HepG2 (cell line): ENCODE measurements at regions not wholly inside any gene's neighbourhood (a gene's known extent, or its start where the extent isn't known, plus 50 kb on each side); places are given as distances from the start of the nearest gene placed in this dataset.

Experiments used
- ATAC-seq: fragments of 200-7000 bp; cut with Tn5 transposase; 3 replicates; pipeline ENCODE4 v1.9.1; 2020; ENCODE audit warnings: mild to moderate bottlenecking, moderate library complexity
- BruUV-seq: library from RNA; stranded (reverse); fragments of 400-500 nt; replicated peaks from 2 replicates; lab custom pipeline; 2021; lab: Mats Ljungman, UMichigan
- CTCF ChIA-PET: fragments of 300-600 bp; formaldehyde crosslinking; extraction: SDS; loops from one replicate; lab custom pipeline; 2021; ENCODE audit warnings: low total read pairs, inconsistent platforms, low intra/inter-chr PET ratio; lab: Yijun Ruan, JAX
- POLR2A ChIA-PET: fragments of 350-600 bp; sonication (Branson Sonifier 250); formaldehyde crosslinking; loops from one replicate; lab custom pipeline; 2020; ENCODE audit warnings: antibody characterized with exemption, inconsistent platforms; lab: Yijun Ruan, JAX
- DNase-seq: peaks from one replicate; pipeline ENCODE4 v3.0.0-alpha.2; 2015; ENCODE audit warnings: low spot score
- FAIRE-seq: peaks from 3 replicates; lab custom pipeline; 2011; peaks lifted over from hg19 to GRCh38; lab: Jason Lieb, UNC
- H2AFZ ChIP-seq: one replicate; pipeline ENCODE4 v1.6.1; 2011; ENCODE audit warnings: low read length, inconsistent platforms
- H3K27ac ChIP-seq: fragments of 300-600 bp; 3 replicates; pipeline ENCODE4 v1.8.0; 2011; ENCODE audit warnings: mixed run types, mild to moderate bottlenecking, mixed read lengths, low read length, inconsistent platforms; ENCODE audit not compliant: insufficient read depth; ENCODE audit errors: extremely low read length
- H3K27me3 ChIP-seq, 2 experiments: fragments of 200-600 bp in 1 of 2; 2 replicates in 1 of 2; 3 replicates in 1 of 2; pipeline versions ENCODE4 v1.6.0 to v1.8.0; 2011; ENCODE audit warnings: low read length in 2 of 2, mild to moderate bottlenecking in 2 of 2, moderate library complexity in 2 of 2, inconsistent platforms in 1 of 2; ENCODE audit not compliant: insufficient read depth in 2 of 2, control insufficient read depth in 1 of 2
- H3K36me3 ChIP-seq, 2 experiments: fragments of 200-600 bp in 1 of 2; replicated peaks in 1 of 2; 2 replicates in 1 of 2; 3 replicates in 1 of 2; pipeline versions ENCODE4 v1.5.1 to v1.8.0; 2011; ENCODE audit warnings: low read length in 2 of 2, inconsistent platforms in 1 of 2; ENCODE audit not compliant: insufficient read depth in 2 of 2, control insufficient read depth in 1 of 2
- H3K4me1 ChIP-seq: 2 replicates; pipeline ENCODE4 v1.5.1; 2012; ENCODE audit warnings: low read length, inconsistent platforms; ENCODE audit not compliant: insufficient read depth
- H3K4me2 ChIP-seq: 2 replicates; pipeline ENCODE4 v1.6.0; 2011; ENCODE audit warnings: low read depth, low read length, inconsistent platforms
- H3K4me3 ChIP-seq, 3 experiments: fragments of 200-600 bp in 1 of 3; sonication (generic), shearing (Covaris generic) in 1 of 3; replicated peaks in 1 of 3; 2 replicates each; pipeline ENCODE4 v1.5.1; 2011 to 2016; ENCODE audit warnings: low read length in 3 of 3, inconsistent platforms in 2 of 3, low read depth in 2 of 3, mild to moderate bottlenecking in 2 of 3, control low read depth in 1 of 3, mixed read lengths in 1 of 3; ENCODE audit not compliant: insufficient read depth in 1 of 3
- H3K79me2 ChIP-seq: one replicate; pipeline ENCODE4 v1.6.1; 2011; ENCODE audit warnings: low read length, inconsistent platforms; ENCODE audit not compliant: insufficient read depth
- H3K9ac ChIP-seq: 2 replicates; pipeline ENCODE4 v1.6.0; 2011; ENCODE audit warnings: mild to moderate bottlenecking, low read depth, low read length, inconsistent platforms; ENCODE audit not compliant: insufficient read depth
- H3K9me3 ChIP-seq: 2 replicates; pipeline ENCODE4 v1.5.1; 2012; ENCODE audit warnings: mild to moderate bottlenecking, low read length
- H4K20me1 ChIP-seq: 2 replicates; pipeline ENCODE4 v1.6.0; 2011; ENCODE audit warnings: inconsistent platforms, mild to moderate bottlenecking, low read length, moderate library complexity; ENCODE audit not compliant: insufficient read depth
- DPF2 ChIP-seq: sonication (generic); formaldehyde crosslinking; IDR thresholded peaks from 2 replicates; pipeline ENCODE4 v1.4.0; 2020; ENCODE audit warnings: mild to moderate bottlenecking, low read depth, missing genetic modification reagents, borderline replicate concordance
- KMT2A ChIP-seq: sonication (generic); formaldehyde crosslinking; IDR thresholded peaks from 2 replicates; pipeline ENCODE4 v1.4.0; 2020; ENCODE audit warnings: missing genetic modification reagents
- MAF1 ChIP-seq: sonication (generic); formaldehyde crosslinking; IDR thresholded peaks from 2 replicates; pipeline ENCODE4 v1.5.0; 2020; ENCODE audit warnings: missing genetic modification reagents, borderline replicate concordance
- RBFOX2 ChIP-seq: fragments of 200-400 bp; formaldehyde crosslinking; IDR thresholded peaks from 2 replicates; pipeline ENCODE4 v1.6.1; 2017; ENCODE audit warnings: low read depth, mild to moderate bottlenecking, low read length
- RNF2 ChIP-seq: fragments of 450-650 bp; conservative IDR thresholded peaks from 2 replicates; pipeline ENCODE4 v1.6.1; 2016; ENCODE audit warnings: low read depth
- SALL1 ChIP-seq: sonication (generic); formaldehyde crosslinking; IDR thresholded peaks from 2 replicates; pipeline ENCODE4 v1.8.0; 2022; ENCODE audit warnings: mild to moderate bottlenecking, missing genetic modification reagents
- TSC22D2 ChIP-seq: sonication (generic); formaldehyde crosslinking; IDR thresholded peaks from 2 replicates; pipeline ENCODE4 v1.5.1; 2020; ENCODE audit warnings: missing genetic modification reagents, mild to moderate bottlenecking, borderline replicate concordance
- ZNF484 ChIP-seq: sonication (generic); formaldehyde crosslinking; IDR thresholded peaks from 2 replicates; pipeline ENCODE4 v1.5.1; 2020; ENCODE audit warnings: mild to moderate bottlenecking, low read depth, missing genetic modification reagents, borderline replicate concordance
- ZNF589 ChIP-seq: sonication (generic); formaldehyde crosslinking; conservative IDR thresholded peaks from 2 replicates; pipeline ENCODE4 v1.8.0; 2022; ENCODE audit warnings: mild to moderate bottlenecking, moderate library complexity, missing genetic modification reagents
- ZNF652 ChIP-seq: IDR thresholded peaks from 2 replicates; pipeline ENCODE4 v1.6.1; 2016; ENCODE audit warnings: low read depth, borderline replicate concordance
- ZNF703 ChIP-seq: sonication (generic); formaldehyde crosslinking; IDR thresholded peaks from 2 replicates; pipeline ENCODE4 v1.5.1; 2020; ENCODE audit warnings: missing genetic modification reagents, mild to moderate bottlenecking, moderate library complexity, borderline replicate concordance
- ZNF737 ChIP-seq: sonication (generic); formaldehyde crosslinking; IDR thresholded peaks from 2 replicates; pipeline ENCODE4 v1.5.0; 2020; ENCODE audit warnings: missing genetic modification reagents, mild to moderate bottlenecking, borderline replicate concordance
- ZNF850 ChIP-seq: sonication (generic); formaldehyde crosslinking; conservative IDR thresholded peaks from 2 replicates; pipeline ENCODE4 v1.9.0; 2021; ENCODE audit warnings: mild to moderate bottlenecking, missing genetic modification reagents
- WGBS: methylation state at CpG from one replicate; pipeline ENCODE4 v1.1.6; 2017; ENCODE audit warnings: low lambda C conversion rate; 5-methylcytosine and 5-hydroxymethylcytosine counted together
- in situ Hi-C: cut with HindIII; loops from 2 replicates; pipeline ENCODE4 v1.10.0; 2017; ENCODE audit warnings: low pct_unique_long_range_greater_than_20kb; ENCODE audit not compliant: extremely low pct_ligation_motif_present
- intact Hi-C: fragments of 100-400 bp; cut with micrococcal nuclease; formaldehyde crosslinking; loops from one replicate; pipeline ENCODE4 v1.10.0; 2022; ENCODE audit not compliant: unreplicated experiment
- TF ChIP-seq, protein P1 (sequence below): sonication (generic); formaldehyde crosslinking; IDR thresholded peaks from 2 replicates; pipeline ENCODE4 v1.4.0; 2020; ENCODE audit warnings: low read depth, mild to moderate bottlenecking, missing genetic modification reagents
- TF ChIP-seq, protein P2 (sequence below): sonication (generic); formaldehyde crosslinking; IDR thresholded peaks from 2 replicates; pipeline ENCODE4 v1.5.0; 2020; ENCODE audit warnings: mild to moderate bottlenecking, missing genetic modification reagents, borderline replicate concordance
- TF ChIP-seq, protein P3 (sequence below): sonication (generic); formaldehyde crosslinking; IDR thresholded peaks from 2 replicates; pipeline ENCODE4 v1.8.0; 2022; ENCODE audit warnings: missing genetic modification reagents, mild to moderate bottlenecking, moderate library complexity, borderline replicate concordance
- TF ChIP-seq, protein P4 (sequence below): sonication (generic); formaldehyde crosslinking; IDR thresholded peaks from 2 replicates; pipeline ENCODE4 v1.5.1; 2020; ENCODE audit warnings: mild to moderate bottlenecking, moderate library complexity, missing genetic modification reagents

DNA sequence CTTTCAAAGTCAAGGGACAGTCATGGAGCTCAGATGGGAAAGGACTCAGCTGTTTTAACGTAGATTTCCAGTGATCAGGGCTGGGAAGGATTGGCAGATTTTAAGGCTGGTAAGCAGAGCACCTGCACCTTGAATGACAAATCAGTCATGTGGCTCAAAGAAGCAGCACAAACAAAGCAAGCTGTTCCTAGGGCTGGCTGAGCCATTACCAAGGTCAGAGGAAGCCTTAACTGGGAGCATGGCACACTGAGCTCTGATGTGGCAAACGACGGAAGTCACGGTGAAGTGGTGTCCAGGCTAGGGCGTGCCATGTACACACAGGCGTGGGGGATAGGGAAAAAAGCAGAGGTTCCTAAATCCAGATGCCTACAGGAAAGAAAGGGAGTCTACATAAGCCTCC, 84.6 kb upstream of the PFN2 start:
- H4K20me1 ChIP-seq: no peaks in the 10 kb centered on the region
- H2AFZ ChIP-seq: no peak overlapping the region
- no peaks in the 10 kb centered on the region for H3K36me3 ChIP-seq
- H3K79me2 ChIP-seq: no peaks in the 10 kb centered on the region
- ChIA-PET CTCF (no interaction called here), POLR2A (no interaction called here)
- ATAC-seq (no peak; the same call in 2 of the 3 replicates), DNase-seq (no peak), FAIRE-seq (no peak)
- in situ Hi-C loops (no loop called here), intact Hi-C loops (no loop called here)
- H3K9me3 ChIP-seq: no peaks in the 10 kb centered on the region
- WGBS: 1% methylated on average over 6 of the region's 6 CpGs
- H3K4me3 ChIP-seq: no peak overlapping the region
- TF ChIP-seq ZNF484 (no peak), DPF2 (no peak), ZNF652 (CRISPR knock-in tag) (no peak), TSC22D2 (CRISPR knock-in tag) (no peak), RBFOX2 (no peak), KMT2A (CRISPR knock-in tag) (no peak), RNF2 (no peak), ZNF737 (CRISPR knock-in tag) (no peak), ZNF850 (CRISPR knock-in tag) (no peak), MAF1 (CRISPR knock-in tag) (no peak), ZNF703 (CRISPR knock-in tag) (no peak), ZNF589 (no peak), SALL1 (CRISPR knock-in tag) (no peak)
- TF ChIP-seq, protein P1, sequence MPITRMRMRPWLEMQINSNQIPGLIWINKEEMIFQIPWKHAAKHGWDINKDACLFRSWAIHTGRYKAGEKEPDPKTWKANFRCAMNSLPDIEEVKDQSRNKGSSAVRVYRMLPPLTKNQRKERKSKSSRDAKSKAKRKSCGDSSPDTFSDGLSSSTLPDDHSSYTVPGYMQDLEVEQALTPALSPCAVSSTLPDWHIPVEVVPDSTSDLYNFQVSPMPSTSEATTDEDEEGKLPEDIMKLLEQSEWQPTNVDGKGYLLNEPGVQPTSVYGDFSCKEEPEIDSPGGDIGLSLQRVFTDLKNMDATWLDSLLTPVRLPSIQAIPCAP (CRISPR knock-in tag): no peak
- TF ChIP-seq, protein P2, sequence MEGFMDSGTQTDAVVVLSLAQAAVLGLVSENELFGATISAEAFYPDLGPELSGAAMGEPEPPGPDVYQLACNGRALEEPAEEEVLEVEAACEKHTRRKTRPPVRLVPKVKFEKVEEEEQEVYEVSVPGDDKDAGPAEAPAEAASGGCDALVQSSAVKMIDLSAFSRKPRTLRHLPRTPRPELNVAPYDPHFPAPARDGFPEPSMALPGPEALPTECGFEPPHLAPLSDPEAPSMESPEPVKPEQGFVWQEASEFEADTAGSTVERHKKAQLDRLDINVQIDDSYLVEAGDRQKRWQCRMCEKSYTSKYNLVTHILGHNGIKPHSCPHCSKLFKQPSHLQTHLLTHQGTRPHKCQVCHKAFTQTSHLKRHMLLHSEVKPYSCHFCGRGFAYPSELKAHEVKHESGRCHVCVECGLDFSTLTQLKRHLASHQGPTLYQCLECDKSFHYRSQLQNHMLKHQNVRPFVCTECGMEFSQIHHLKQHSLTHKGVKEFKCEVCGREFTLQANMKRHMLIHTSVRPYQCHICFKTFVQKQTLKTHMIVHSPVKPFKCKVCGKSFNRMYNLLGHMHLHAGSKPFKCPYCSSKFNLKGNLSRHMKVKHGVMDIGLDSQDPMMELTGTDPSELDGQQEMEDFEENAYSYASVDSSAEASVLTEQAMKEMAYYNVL (CRISPR knock-in tag): no peak
- TF ChIP-seq, protein P3, sequence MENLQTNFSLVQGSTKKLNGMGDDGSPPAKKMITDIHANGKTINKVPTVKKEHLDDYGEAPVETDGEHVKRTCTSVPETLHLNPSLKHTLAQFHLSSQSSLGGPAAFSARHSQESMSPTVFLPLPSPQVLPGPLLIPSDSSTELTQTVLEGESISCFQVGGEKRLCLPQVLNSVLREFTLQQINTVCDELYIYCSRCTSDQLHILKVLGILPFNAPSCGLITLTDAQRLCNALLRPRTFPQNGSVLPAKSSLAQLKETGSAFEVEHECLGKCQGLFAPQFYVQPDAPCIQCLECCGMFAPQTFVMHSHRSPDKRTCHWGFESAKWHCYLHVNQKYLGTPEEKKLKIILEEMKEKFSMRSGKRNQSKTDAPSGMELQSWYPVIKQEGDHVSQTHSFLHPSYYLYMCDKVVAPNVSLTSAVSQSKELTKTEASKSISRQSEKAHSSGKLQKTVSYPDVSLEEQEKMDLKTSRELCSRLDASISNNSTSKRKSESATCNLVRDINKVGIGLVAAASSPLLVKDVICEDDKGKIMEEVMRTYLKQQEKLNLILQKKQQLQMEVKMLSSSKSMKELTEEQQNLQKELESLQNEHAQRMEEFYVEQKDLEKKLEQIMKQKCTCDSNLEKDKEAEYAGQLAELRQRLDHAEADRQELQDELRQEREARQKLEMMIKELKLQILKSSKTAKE: no peak
- TF ChIP-seq, protein P4, sequence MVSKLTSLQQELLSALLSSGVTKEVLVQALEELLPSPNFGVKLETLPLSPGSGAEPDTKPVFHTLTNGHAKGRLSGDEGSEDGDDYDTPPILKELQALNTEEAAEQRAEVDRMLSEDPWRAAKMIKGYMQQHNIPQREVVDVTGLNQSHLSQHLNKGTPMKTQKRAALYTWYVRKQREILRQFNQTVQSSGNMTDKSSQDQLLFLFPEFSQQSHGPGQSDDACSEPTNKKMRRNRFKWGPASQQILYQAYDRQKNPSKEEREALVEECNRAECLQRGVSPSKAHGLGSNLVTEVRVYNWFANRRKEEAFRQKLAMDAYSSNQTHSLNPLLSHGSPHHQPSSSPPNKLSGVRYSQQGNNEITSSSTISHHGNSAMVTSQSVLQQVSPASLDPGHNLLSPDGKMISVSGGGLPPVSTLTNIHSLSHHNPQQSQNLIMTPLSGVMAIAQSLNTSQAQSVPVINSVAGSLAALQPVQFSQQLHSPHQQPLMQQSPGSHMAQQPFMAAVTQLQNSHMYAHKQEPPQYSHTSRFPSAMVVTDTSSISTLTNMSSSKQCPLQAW (CRISPR knock-in tag): no peak
- no peak overlapping the region for H3K27ac ChIP-seq
- no peaks in the 10 kb centered on the region for H3K4me1 ChIP-seq
- H3K9ac ChIP-seq: no peak overlapping the region
- no peak overlapping the region for H3K4me2 ChIP-seq
- BruUV-seq: no TSS peak
- H3K27me3 ChIP-seq: peaks cover 0 to 12% of the 10 kb centered on the region in 2 experiments; a peak in 4 of 5 replicates
